Loucy (cell line): ENCODE measurements at regions not wholly inside any gene's neighbourhood (a gene's known extent, or its start where the extent isn't known, plus 50 kb on each side); places are given as distances from the start of the nearest gene placed in this dataset.

ENCODE experiments used
- H2AFZ ChIP-seq: fragments of 200-600 bp; sonication (generic); 2 replicates; pipeline ENCODE4 v1.6.0; 2016; ENCODE audit warnings: antibody characterized with exemption, mild to moderate bottlenecking, low read length, moderate library complexity
- H3F3A ChIP-seq: fragments of 200-600 bp; 2 replicates; pipeline ENCODE4 v1.6.0; 2016; ENCODE audit warnings: antibody characterized with exemption, low read depth, mild to moderate bottlenecking
- H3K27me3 ChIP-seq: fragments of 200-600 bp; sonication (generic); 2 replicates; pipeline ENCODE4 v1.6.1; 2014; ENCODE audit warnings: low read length, mild to moderate bottlenecking; ENCODE audit not compliant: insufficient read depth, poor library complexity, severe bottlenecking
- H3K36me3 ChIP-seq: fragments of 200-600 bp; sonication (generic); 2 replicates; pipeline ENCODE4 v1.6.1; 2016; ENCODE audit warnings: low read length; ENCODE audit not compliant: insufficient read depth
- H3K4me1 ChIP-seq: fragments of 200-600 bp; sonication (generic); 2 replicates; pipeline ENCODE4 v1.5.1; 2014; ENCODE audit warnings: low read length, mild to moderate bottlenecking; ENCODE audit not compliant: insufficient read depth, poor library complexity, severe bottlenecking
- H3K4me2 ChIP-seq: fragments of 200-600 bp; sonication (generic); 2 replicates; pipeline ENCODE4 v1.6.0; 2014; ENCODE audit warnings: antibody characterized with exemption, low read length, low read depth, mild to moderate bottlenecking; ENCODE audit not compliant: poor library complexity, severe bottlenecking
- H3K4me3 ChIP-seq: fragments of 200-600 bp; sonication (generic); 2 replicates; pipeline ENCODE4 v1.5.1; 2014; ENCODE audit warnings: low read length, mild to moderate bottlenecking, mixed read lengths; ENCODE audit not compliant: poor library complexity, severe bottlenecking
- H3K79me2 ChIP-seq: fragments of 200-600 bp; sonication (generic); 2 replicates; pipeline ENCODE4 v1.6.1; 2014; ENCODE audit warnings: low read length; ENCODE audit not compliant: insufficient read depth
- H3K9ac ChIP-seq: fragments of 200-600 bp; sonication (generic); 2 replicates; pipeline ENCODE4 v1.6.0; 2014; ENCODE audit warnings: mild to moderate bottlenecking, low read depth, low read length, moderate library complexity; ENCODE audit not compliant: poor library complexity, severe bottlenecking
- H3K9me2 ChIP-seq: fragments of 200-600 bp; sonication (generic); replicated peaks from 2 replicates; pipeline ENCODE4 v1.6.1; 2016; ENCODE audit warnings: low read depth, low read length, mixed read lengths
- H3K9me3 ChIP-seq: fragments of 200-600 bp; sonication (generic); 2 replicates; pipeline ENCODE4 v1.6.1; 2014; ENCODE audit warnings: mild to moderate bottlenecking, antibody characterized with exemption, low read length, low read depth; ENCODE audit not compliant: insufficient read depth
- H4K20me1 ChIP-seq: fragments of 200-600 bp; sonication (generic); 2 replicates; pipeline ENCODE4 v1.6.0; 2014; ENCODE audit warnings: antibody characterized with exemption, low read length, mild to moderate bottlenecking; ENCODE audit not compliant: insufficient read depth, poor library complexity, severe bottlenecking
- CTCF ChIP-seq: fragments of 200-600 bp; sonication (generic); conservative IDR thresholded peaks from 2 replicates; pipeline ENCODE4 v1.5.1; 2014; ENCODE audit warnings: mild to moderate bottlenecking, antibody characterized with exemption, low read length
- EZH2phosphoT487 ChIP-seq: fragments of 200-600 bp; IDR thresholded peaks from 2 replicates; pipeline ENCODE4 v1.6.1; 2018; ENCODE audit warnings: antibody characterized with exemption, mild to moderate bottlenecking, moderate library complexity, borderline replicate concordance

- no peak overlapping the region for H3K9ac ChIP-seq
- H3K9me3 ChIP-seq = no peaks in the 10 kb centered on the region
- H2AFZ ChIP-seq = no peak overlapping the region
- H3K4me1 ChIP-seq = no peaks in the 10 kb centered on the region
- no peaks in the 10 kb centered on the region for H4K20me1 ChIP-seq
- TF ChIP-seq CTCF = no peak
- TF ChIP-seq EZH2phosphoT487 = no peak
- H3K36me3 ChIP-seq = no peaks in the 10 kb centered on the region
- no peak overlapping the region for H3K4me3 ChIP-seq
- H3K79me2 ChIP-seq = no peaks in the 10 kb centered on the region
- H3K27me3 ChIP-seq = no peaks in the 10 kb centered on the region
- H3K9me2 ChIP-seq = no peaks in the 10 kb centered on the region
- no peak overlapping the region for H3K4me2 ChIP-seq
- H3F3A ChIP-seq = no peaks in the 10 kb centered on the region
Observed at GRCh38 chr9:129310666-129311350, 132.7 kb upstream of the IER5L start.

GRCh38 chr9:129309906-129310305 is 131.8 kb upstream of the IER5L start:
- Histone ChIP-seq H3K79me2 (no peaks in the 10 kb centered on the region), H3K27me3 (no peaks in the 10 kb centered on the region), H3K4me2 (no peak overlapping the region), H3K4me1 (no peaks in the 10 kb centered on the region), H3F3A (no peaks in the 10 kb centered on the region), H3K9me3 (no peaks in the 10 kb centered on the region), H4K20me1 (no peaks in the 10 kb centered on the region), H3K4me3 (no peak overlapping the region), H3K9ac (no peak overlapping the region), H3K9me2 (no peaks in the 10 kb centered on the region), H3K36me3 (no peaks in the 10 kb centered on the region), H2AFZ (no peak overlapping the region)
- TF ChIP-seq EZH2phosphoT487 (no peak), CTCF (no peak)

- Histone ChIP-seq H3K27me3 (no peaks in the 10 kb centered on the region), H3F3A (no peaks in the 10 kb centered on the region), H3K36me3 (no peaks in the 10 kb centered on the region), H3K9ac (no peak overlapping the region), H3K9me2 (no peaks in the 10 kb centered on the region), H3K9me3 (no peaks in the 10 kb centered on the region), H2AFZ (no peak overlapping the region), H3K4me3 (no peak overlapping the region), H3K4me2 (no peak overlapping the region), H3K79me2 (no peaks in the 10 kb centered on the region), H4K20me1 (no peaks in the 10 kb centered on the region), H3K4me1 (no peaks in the 10 kb centered on the region)
- TF ChIP-seq CTCF (no peak), EZH2phosphoT487 (no peak)
Observed at GRCh38 chr9:129309041-129309430, 131.0 kb upstream of the IER5L start.
